SIG-M5 (cell line): ENCODE measurements at regions not wholly inside any gene's neighbourhood (a gene's known extent, or its start where the extent isn't known, plus 50 kb on each side); places are given as distances from the start of the nearest gene placed in this dataset.
A peak's percentile ranks its signal among the peaks of the same experiment; 100 is the strongest.

Experiments used
- DNase-seq: peaks from one replicate; lab custom pipeline; 2025; lab: John Stamatoyannopoulos, UW

GRCh38 chr9:107872457-107873192, 383.1 kb upstream of the KLF4 start:
- no peak for DNase-seq

- no peak for DNase-seq
These were observed 381.5 kb upstream of the KLF4 start for GRCh38 chr9:107870927-107871680.

- DNase-seq = no peak
These were observed 380.7 kb upstream of the KLF4 start for GRCh38 chr9:107870221-107870620.

GRCh38 chr9:107869111-107869510, 379.5 kb upstream of the KLF4 start:
- DNase-seq = no peak

GRCh38 chr9:107868186-107868585, 378.6 kb upstream of the KLF4 start:
- no peak for DNase-seq

GRCh38 chr9:107867738-107868137, 378.2 kb upstream of the KLF4 start:
- DNase-seq = no peak

GRCh38 chr9:107866711-107867311, 377.2 kb upstream of the KLF4 start:
- DNase-seq = peak; percentile 64

- DNase-seq = no peak
These were observed 373.8 kb upstream of the KLF4 start for GRCh38 chr9:107863396-107863795.

- no peak for DNase-seq
These were observed 373.3 kb upstream of the KLF4 start for GRCh38 chr9:107862881-107863280.

- DNase-seq = no peak
These were observed 372.8 kb upstream of the KLF4 start for GRCh38 chr9:107862323-107862722.

GRCh38 chr9:107861075-107861474, 371.5 kb upstream of the KLF4 start:
- no peak for DNase-seq

- no peak for DNase-seq
These were observed 368.7 kb upstream of the KLF4 start for GRCh38 chr9:107858260-107858659.

- no peak for DNase-seq
These were observed 367.1 kb upstream of the KLF4 start for GRCh38 chr9:107856633-107857032.

- DNase-seq = no peak
These were observed 365.6 kb upstream of the KLF4 start for GRCh38 chr9:107855164-107855563.

- no peak for DNase-seq
These were observed 363.9 kb upstream of the KLF4 start for GRCh38 chr9:107853461-107853860.

- DNase-seq = no peak
These were observed 363.3 kb upstream of the KLF4 start for GRCh38 chr9:107852891-107853290.

- no peak for DNase-seq
These were observed 361.1 kb upstream of the KLF4 start for GRCh38 chr9:107850653-107851052.

GRCh38 chr9:107847978-107848964, 358.7 kb upstream of the KLF4 start:
- DNase-seq = no peak

GRCh38 chr9:107842530-107842929, 353.0 kb upstream of the KLF4 start:
- no peak for DNase-seq

- DNase-seq = no peak
These were observed 351.5 kb upstream of the KLF4 start for GRCh38 chr9:107841076-107841475.

- DNase-seq = no peak
These were observed 349.8 kb upstream of the KLF4 start for GRCh38 chr9:107839371-107839770.

GRCh38 chr9:107838766-107839165, 349.2 kb upstream of the KLF4 start:
- DNase-seq = no peak
